HG03354 (cell line): ENCODE measurements at regions not wholly inside any gene's neighbourhood (a gene's known extent, or its start where the extent isn't known, plus 50 kb on each side); places are given as distances from the start of the nearest gene placed in this dataset.
"Not testable (repeated sequence)": the region's sequence is repeated elsewhere in the genome, so short reads cannot be mapped to it uniquely, and the experiment has no call there.

Source experiments
- ATAC-seq: cut with Tn5 transposase; IDR thresholded peaks from one replicate; pipeline ENCODE4 v1.9.1; 2021; ENCODE audit warnings: mild to moderate bottlenecking; ENCODE audit not compliant: unreplicated experiment, poor library complexity, severe bottlenecking

DNA sequence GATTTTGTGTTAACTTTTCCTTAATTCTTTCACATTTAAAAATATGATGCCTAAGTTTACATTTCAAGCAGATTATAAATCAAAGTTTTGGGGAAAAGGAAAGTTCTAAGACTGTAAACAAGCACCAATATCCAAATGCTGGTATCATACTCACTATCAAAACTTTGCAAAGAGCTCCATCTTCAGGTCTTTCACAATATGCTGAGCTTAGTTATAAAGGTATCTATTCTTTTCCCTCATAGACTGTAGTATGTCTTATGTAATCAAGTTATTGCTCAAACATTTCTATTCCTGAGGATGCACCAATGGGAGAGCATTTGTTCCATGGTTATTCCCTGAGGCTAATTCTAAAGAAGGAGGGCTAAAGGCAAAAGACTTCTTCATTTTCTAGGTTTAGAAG is 207.9 kb upstream of the FAM241A start:
- ATAC-seq = peak; percentile 72

DNA sequence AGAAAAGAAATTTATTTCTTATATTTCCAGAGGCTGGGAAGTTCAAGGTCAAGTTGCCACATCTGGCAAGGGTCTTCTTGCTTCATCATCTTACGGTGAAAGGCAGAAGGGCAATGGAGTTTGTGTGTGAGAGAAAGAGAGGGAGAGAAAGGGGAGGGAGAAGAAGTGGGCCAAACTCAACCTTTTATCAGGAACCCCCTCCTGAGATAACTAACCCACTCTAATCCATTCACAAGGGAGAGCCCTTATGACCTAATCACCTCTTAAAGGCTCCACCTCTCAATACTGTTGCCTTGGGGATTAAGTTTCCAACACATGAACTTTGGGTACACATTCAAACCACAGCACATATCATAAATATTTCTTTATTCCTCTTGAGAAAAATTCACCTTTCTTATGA is 203.3 kb upstream of the FAM241A start:
- ATAC-seq = no peak

DNA sequence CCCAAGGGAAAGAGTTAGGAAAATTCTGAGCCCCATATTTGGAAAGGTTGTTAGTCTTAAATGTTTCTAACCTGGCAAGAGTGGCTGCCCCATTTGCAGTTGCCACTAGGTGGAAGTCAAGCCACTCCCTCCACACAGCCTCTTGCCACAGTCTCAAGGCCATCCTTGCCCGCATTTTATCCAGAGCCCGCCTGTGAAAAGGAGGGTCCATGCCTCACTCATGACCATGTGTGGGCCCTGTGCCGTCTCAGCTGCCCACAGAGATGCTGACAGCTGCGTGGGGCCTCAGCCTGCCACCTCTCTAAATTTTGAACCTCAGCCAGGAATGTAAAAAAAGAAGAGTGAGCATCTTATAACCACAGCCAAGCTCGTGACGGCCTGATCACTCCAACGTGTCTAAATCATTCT is 201.5 kb upstream of the FAM241A start:
- ATAC-seq = peak; percentile 97

DNA sequence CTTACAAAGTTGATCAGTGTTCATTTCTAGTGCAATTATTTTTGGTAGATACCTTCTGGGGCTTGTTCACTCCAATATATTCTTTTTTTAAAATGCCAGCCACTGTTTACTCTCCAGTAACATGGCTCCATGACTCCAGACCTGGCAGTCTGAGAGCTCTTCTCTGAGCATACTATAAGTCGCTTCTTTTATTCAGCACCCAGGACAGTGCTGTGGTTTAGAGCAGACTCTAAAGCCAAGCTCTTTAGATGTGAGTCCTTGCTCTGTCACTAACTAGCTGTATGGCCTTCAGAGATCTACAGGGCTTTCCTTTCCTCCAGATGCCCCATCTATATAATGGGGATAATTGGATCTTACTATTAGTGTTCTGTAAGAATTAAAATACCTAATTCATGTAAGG is 200.2 kb upstream of the FAM241A start:
- ATAC-seq = no peak

DNA sequence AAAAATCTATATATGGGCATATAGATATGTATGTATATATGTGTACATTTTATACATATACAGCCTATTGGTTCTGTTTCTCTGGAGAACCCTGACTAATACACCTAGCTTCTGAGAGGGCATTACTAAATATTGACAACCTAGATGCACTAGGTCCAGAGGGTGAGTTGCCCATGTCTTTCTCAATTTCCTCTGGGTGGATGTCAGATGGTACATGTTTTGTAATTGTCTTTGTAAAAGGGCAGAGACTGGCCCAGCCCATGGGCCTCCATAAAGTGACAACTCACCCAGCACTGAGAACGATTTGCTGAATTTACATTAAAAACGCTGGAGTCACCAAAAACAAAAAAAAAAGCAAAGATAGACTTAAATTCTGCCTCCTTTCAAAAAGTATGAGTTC is 198.5 kb upstream of the FAM241A start:
- no peak for ATAC-seq

DNA sequence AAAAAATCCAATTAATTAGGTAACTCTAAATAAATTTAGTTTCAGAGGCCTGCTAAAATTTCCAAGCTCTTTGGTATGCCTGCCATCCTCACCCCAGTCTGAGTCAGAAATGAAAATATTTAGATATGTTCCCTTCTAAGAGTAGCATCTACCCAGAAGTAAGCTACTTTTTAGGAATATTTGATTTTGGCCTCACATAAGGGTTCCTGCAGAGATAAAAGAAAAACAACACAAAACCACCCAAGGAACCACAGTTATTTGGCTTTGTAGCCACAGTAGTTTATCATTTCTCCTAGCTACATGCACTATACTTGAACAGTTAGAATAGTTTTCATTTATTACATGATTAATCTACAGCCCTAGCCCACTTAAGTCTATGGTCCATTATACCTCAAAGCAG is 192.6 kb upstream of the FAM241A start:
- no peak for ATAC-seq

DNA sequence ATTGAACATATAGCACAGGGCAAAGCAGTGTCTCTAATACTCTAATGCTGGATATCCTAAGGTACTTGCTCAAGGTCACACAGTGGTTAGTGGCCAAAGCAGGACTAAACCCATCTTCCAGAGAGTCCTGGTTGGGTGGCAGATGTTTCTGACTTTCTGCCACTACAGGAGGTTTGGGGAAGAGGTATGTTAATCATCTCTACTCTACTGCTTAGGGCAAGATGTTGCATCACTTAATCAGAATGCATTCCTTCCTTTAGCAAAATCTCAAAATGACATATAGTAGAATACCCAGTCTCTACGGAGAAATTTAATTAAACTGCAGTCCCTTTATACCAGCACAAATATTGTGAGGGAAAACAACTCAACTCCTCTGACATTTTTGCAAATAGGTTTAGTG is 190.7 kb upstream of the FAM241A start:
- no peak for ATAC-seq

DNA sequence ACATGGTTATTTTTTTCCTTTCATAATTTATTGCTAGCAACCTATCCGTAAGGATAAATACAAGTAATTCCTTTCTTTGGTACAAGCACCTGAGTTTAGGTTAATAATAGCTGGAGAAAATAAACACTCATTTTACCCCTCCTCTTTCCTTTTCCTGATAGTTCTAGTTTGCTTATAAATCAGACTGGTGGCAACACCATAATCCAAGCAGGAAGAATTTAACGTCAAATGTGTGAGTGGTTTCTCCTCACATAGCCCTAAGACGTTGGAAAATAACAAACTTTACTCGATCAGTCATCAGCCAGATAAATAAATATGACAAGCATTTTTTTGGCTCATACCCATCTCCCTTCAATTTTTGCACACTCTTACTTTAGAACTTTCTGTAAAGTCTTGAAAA is 190.3 kb upstream of the FAM241A start:
- no peak for ATAC-seq

DNA sequence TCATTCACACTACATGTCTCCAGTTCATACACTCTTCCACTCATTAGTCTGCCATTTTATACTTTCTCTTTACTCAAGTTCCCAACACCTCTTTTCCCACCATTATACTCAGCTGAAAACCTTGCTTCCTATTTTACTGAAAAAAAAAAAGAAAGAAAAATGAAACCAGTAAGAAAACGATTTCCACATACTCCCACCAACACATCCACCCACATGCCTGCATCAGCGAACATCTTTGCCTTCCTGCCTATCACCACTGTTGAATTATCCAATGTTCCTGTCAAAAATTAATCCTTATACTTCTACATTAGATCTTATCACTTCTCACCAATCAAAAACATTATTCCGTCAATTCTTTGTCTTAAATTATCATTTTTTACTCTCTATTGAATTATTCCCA is 188.1 kb upstream of the FAM241A start:
- no peak for ATAC-seq

DNA sequence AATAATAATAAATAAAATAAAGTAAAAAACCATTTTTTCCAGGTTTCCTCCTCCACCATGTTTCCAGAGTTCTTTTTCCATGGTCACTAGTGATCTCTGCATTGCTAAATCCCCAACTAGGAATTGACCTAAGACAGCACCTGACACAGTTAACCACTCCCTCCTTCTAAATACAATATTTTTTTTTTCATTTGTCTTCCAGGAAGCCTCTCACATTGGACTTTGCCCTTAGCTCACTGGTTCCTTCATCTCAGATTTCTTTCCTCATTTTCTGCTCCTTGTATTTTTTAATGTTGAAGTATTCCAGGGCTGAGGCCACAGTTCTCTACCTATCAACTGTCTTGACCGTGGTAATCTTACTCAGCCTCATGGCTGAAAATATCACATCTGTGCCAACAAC is 187.3 kb upstream of the FAM241A start:
- no peak for ATAC-seq

DNA sequence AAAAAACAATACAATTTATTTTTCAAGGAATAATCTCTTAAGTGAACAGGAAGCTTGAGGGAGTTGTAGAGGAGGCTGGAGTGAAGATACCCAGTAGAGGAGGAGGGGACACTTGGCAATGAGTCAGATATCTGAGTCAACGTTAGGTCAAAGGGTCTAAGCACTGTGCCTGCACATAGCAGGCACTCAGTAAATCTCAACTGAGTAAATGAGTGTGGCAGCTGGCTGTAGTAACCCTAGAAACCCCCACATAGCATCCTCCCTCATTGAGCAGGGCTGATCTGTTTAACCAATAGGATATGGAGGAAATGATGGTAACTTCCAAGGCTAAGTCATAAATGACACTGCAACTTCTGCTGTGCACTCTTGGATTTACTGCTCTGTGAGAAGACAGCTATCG is 186.0 kb upstream of the FAM241A start:
- peak; percentile 39 for ATAC-seq

DNA sequence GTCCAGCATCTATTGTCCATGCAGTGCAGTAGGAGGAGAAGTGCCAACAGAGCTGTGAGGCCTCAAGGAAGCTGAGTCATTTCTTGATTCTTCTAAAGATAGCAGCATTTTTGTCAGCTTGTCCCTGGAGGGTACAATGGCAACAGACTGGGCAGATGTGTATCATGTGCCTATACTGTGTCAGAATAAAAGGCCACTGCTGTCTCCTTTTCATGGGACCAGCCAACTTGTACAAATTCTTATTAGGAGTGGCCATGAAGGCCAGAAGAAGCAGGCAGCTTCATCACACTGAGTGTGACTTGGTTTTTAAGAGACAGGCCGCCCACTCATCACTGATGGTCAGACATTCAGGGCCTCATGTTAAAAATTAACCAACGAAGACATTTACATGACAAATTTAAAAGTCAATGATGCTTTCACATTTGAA is 185.0 kb upstream of the FAM241A start:
- ATAC-seq = peak; percentile 95

DNA sequence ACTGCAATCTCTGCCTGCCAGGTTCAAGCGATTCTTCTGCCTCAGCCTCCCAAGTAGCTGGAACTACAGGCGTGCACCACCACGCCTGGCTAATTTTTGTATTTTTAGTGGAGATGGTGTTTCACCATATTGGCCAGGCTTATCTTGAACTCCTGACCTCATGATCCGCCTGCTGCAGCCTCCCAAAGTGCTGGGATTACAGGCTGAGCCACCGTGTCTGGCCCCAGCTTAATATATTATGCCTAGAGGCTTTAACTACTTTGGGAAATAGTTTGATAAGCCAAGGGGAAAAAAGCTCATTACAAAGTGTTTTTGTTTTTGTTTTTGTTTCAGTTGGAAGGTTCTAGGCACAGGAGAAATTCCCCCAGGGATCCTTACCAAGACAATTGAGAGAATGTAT is 184.2 kb upstream of the FAM241A start:
- ATAC-seq = not testable (repeated sequence)

DNA sequence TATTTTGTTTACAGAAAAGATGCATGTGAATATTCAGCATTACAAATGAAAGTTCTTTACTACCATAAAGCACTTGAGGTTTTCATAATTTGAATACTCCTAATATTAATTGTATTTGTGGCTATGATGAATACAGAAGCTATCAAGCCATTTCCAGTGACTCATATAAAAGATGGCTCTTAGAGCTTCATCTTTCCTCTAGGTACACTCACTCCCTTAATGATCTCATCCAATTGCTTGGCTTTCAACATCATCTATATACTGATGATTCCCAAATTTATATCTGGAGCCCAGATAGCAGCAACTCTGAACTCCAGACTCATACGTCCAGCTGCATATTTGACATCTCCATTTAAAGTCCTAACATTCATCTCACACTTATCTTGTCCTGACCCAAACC is 183.4 kb upstream of the FAM241A start:
- no peak for ATAC-seq

DNA sequence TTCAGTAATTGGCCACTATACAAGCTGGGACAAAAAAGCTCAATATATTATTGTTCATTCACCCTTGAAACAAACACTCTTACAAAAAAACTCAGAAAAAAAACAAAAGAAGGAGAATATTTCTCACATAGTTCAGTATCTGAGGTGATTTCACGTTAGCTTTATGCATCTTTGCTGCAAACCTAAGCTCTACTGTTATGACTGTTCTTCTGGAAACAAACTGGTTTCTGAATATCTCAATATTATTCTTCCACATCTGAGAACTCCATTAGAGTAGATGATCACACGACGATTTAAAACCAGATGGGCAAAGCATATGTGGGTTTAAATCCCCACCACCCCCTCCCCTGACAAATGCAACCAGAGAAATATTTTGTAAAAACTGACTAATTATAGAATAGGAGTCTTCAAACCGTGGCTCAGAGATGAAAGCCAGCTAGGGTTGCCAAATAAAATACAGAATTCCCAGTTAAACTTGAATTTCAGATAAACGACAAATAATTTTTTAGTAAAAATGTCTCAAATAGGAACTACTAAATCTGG is 182.0 kb upstream of the FAM241A start:
- ATAC-seq = no peak

DNA sequence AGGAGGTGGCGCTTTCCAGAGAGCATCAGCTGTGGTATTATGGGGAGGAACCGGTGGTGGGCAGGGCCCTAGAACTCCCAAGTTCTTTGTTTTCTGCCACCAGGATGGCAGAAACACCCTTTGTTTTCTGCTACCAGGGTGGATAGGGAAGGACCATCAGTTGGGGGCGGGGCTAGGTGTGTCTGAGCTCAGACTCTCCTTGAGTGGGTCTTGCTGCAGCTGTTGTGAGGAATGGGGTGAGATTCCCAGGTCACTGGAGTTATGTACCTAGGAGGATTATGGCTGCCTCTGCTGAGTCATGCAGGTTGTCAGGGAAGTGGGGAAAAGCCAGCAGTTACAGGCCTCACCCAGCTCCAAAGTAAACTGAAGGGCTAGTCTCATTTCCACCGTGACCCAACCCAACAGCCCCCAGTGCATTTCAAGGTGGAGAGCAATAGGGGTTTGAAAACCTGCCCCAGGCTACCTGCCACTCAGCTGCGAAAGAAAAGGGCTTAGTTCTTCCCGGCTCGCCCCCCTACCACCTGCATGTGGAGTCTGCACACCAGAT is 167.8 kb upstream of the FAM241A start:
- ATAC-seq = no peak

DNA sequence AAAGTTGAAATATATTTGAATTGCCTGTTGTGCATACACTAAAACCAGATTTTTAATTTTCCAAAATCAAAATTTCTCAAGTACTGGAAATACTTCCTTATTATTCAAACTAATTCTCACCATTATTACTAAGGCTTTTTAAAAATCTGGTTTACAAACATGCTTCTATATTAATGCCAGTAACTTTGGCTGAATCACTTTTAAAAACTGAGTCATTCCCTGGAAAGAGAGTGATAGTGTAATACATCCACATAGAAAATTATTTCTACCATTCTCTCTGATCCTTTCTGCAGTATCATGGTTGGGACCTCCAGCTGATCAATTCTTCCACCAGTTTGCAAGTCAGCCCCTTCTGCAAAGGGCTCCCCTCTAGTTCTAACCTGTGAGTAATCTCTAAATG is 165.3 kb upstream of the FAM241A start:
- ATAC-seq = no peak

DNA sequence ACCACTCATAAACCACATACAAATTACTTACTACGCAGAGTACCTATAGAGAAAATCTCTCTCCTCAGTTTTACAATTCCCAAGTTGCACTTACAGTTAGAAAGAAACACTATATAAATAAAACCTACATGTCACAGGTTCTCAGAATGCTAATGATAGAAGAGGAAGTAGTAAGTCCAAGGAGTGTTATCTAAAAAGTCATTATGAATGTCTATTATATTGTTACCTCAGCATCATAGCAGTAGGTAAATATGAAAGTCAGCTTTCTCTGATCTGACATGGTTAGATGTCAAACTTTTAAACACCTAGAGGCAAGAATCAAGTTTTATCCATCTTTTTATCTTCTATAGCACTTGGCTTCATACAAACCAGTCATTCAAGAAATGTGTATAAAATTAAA is 163.2 kb upstream of the FAM241A start:
- ATAC-seq = peak; percentile 57

DNA sequence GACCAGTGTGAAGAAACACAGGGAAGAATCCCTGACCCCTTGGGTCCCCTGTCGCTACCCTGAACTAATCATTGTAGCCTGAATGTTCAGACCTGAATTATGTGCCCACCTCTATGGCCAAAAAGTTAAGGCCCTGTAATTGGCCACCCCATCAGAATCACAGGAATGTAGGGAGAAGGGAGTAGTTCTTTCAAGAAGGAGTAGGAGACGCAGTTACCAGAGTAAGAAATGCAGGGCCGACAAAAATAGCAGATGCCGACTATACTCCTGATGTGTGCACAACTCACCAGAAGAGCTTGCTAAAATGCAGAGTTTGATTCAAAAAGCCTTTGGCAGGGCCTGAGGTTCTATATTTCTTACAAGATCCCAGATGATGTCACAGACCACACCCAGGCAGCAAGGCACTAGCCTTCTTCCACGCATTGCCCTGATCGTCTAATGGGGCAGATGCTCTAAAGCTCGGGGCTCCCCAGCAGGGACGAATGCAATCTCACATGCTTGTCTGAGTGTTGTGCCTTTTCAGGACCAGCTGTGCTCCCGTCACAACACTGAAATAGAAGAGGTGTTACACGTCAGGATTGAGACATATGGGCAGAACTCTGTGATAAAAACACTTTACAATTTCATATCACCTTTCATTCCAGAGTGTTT is 161.0 kb upstream of the FAM241A start:
- no peak for ATAC-seq

DNA sequence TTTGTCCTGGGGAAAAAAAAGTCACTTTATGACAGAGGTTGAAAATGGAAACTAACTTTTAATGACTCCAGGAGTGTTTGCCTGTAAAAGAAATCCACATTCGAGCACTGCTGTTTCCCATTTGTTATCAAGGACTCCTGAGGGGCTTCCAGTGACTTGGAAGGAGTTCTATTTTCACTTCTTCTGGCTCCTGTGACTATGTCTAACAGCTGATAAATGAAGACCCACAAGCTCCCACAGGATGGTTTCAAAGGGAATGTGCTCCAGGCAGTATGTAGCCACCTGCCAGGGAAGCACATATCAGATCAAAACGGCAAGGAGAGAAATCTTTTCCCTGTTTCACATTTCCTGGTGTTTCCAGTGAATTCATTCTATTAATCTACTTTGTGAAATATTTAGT is 159.8 kb upstream of the FAM241A start:
- no peak for ATAC-seq

DNA sequence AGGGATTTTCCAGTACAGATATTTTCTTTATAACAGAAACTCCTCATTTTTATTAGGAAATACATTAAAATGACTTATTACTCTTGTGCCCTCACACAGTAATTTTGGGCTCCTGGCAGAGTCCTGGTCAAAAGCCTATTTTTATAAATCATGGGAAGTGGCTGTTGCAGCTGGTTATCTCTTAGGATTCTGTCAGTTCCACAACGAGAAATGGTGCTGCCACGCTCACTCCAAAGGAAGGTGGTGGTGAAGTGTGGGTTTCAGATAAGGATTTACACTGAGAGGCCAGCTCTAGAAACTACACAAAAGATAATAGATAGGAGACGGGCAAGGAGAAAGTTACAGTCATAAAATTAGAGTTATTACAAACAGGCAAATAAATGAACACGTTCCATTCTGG is 159.2 kb upstream of the FAM241A start:
- no peak for ATAC-seq

DNA sequence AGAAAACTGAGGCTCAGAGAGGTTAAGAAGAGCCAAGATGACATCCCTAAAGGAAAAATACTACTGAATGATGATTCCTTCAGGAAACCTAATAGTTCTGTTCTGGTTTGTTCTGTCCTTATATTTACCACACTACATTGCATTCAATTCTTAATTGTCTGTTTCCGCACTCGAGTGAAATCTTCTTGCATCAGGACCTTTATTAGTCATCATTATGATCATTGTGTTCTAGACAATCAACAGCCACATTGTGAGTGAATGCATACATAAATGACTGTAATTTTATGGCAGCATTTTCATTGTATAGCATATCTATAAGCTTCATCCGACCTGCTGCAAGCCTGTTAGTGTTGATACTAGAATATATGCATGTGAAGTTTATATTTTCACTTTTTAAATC is 156.7 kb upstream of the FAM241A start:
- no peak for ATAC-seq
